ENCODE measurements at regions not wholly inside any gene's neighbourhood (a gene's known extent, or its start where the extent isn't known, plus 50 kb on each side); places are given as distances from the start of the nearest gene placed in this dataset.
A peak's percentile ranks its signal among the peaks of the same experiment; 100 is the strongest.
"Not testable (repeated sequence)": the region's sequence is repeated elsewhere in the genome, so short reads cannot be mapped to it uniquely, and the experiment has no call there.

DNA sequence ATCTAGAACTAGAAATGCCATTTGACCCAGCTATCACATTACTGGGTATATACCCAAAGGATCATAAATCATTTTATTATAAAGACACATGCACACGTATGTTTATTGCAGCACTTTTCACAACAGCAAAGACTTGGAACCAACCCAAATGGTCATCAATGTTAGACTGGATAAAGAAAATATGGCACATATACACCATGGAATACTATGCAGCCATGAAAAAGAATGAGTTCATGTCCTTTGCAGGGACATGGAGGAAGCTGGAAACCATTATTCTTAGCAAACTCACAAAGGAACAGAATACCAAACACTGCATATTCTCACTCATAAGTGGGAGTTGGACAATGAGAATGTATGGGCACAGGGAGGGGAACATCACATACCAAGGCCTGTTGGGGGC is 233.7 kb downstream of the RCHY1 start:
- H3K27me3 ChIP-seq (ENCODE audit: control insufficient read depth in 3 of 3, insufficient read depth in 3 of 3, low read length in 3 of 3); H3K27ac ChIP-seq (ENCODE audit: low read depth in 1 of 3, low read length in 2 of 3); DNase-seq; H3K4me3 ChIP-seq (ENCODE audit: low read depth in 1 of 3, low read length in 3 of 3); H3K9me3 ChIP-seq (ENCODE audit: control insufficient read depth in 2 of 2, insufficient read depth in 1 of 2, low read depth in 1 of 2, low read length in 1 of 2); H3K4me1 ChIP-seq (ENCODE audit: control insufficient read depth in 3 of 3, insufficient read depth in 2 of 3, low read depth in 1 of 3, low read length in 2 of 3); H3K36me3 ChIP-seq (ENCODE audit: control insufficient read depth in 3 of 3, insufficient read depth in 2 of 3, low read depth in 1 of 3, low read length in 3 of 3); FAIRE-seq: not testable (repeated sequence)
- 44 to 79% (median 64%) methylated on average over 1 of the region's 1 CpG for WGBS, 3 donors

DNA sequence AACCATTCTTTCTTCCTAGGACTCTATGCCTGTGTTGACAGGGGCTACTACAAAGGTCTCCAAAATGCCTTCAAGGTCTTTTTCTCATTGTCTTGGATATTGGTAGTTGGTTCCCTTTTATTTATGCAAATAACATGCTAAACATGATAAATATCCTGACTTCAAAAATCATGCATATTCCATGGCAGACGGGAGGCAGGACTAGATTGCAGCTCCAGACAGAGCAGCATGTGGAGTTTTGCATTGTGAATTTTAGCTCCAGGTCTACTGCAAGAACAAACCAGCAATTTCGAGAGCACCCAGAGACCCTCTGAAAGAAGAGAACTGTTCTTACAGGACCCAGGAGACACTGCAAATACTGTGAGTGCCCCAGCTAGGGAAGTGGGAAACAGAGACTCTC is 254.9 kb downstream of the RCHY1 start:
- H3K4me1 ChIP-seq (ENCODE audit: control insufficient read depth in 3 of 3, insufficient read depth in 2 of 3, low read depth in 1 of 3, low read length in 2 of 3), result no peaks in the 10 kb centered on the region
- H3K27me3 ChIP-seq (ENCODE audit: control insufficient read depth in 3 of 3, insufficient read depth in 3 of 3, low read length in 3 of 3), result no peaks in the 10 kb centered on the region
- no peak overlapping the region for H3K4me3 ChIP-seq (ENCODE audit: low read depth in 1 of 3, low read length in 3 of 3)
- DNase-seq, result no peak
- no peak for FAIRE-seq
- 70 to 76% (median 72%) methylated on average over 2 of the region's 2 CpGs for WGBS, 3 donors
- H3K27ac ChIP-seq (ENCODE audit: low read depth in 1 of 3, low read length in 2 of 3), result no peak overlapping the region
- H3K36me3 ChIP-seq (ENCODE audit: control insufficient read depth in 3 of 3, insufficient read depth in 2 of 3, low read depth in 1 of 3, low read length in 3 of 3), result no peaks in the 10 kb centered on the region
- no peaks in the 10 kb centered on the region for H3K9me3 ChIP-seq (ENCODE audit: control insufficient read depth in 2 of 2, insufficient read depth in 1 of 2, low read depth in 1 of 2, low read length in 1 of 2)

DNA sequence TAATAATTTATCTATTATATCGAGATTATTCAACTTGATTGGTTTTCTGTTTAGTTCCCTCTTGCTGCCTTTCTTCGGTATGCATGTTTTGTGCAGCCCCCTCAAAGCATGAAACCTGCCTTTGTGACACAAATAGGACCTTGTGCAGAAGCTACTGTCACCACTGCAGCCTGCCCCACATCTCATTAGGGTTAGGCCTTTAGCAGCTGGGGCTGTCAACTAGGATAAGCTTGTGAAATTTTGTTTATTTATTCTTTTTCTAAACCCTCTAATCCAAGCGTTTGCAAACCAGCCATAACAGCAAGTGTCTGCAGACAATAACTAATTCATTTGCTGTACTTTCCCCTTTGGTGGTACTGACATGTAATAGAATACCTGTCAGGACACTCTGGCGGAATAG is 258.9 kb downstream of the RCHY1 start:
- 71 to 75% (median 72%) methylated on average over 4 of the region's 4 CpGs for WGBS, 3 donors
- Histone ChIP-seq H3K4me3 (ENCODE audit: low read depth in 1 of 3, low read length in 3 of 3) (no peak overlapping the region), H3K36me3 (ENCODE audit: control insufficient read depth in 3 of 3, insufficient read depth in 2 of 3, low read depth in 1 of 3, low read length in 3 of 3) (no peaks in the 10 kb centered on the region), H3K9me3 (ENCODE audit: control insufficient read depth in 2 of 2, insufficient read depth in 1 of 2, low read depth in 1 of 2, low read length in 1 of 2) (no peaks in the 10 kb centered on the region), H3K27me3 (ENCODE audit: control insufficient read depth in 3 of 3, insufficient read depth in 3 of 3, low read length in 3 of 3) (no peaks in the 10 kb centered on the region), H3K4me1 (ENCODE audit: control insufficient read depth in 3 of 3, insufficient read depth in 2 of 3, low read depth in 1 of 3, low read length in 2 of 3) (no peaks in the 10 kb centered on the region), H3K27ac (ENCODE audit: low read depth in 1 of 3, low read length in 2 of 3) (no peak overlapping the region)
- DNase-seq (no peak), FAIRE-seq (no peak)

DNA sequence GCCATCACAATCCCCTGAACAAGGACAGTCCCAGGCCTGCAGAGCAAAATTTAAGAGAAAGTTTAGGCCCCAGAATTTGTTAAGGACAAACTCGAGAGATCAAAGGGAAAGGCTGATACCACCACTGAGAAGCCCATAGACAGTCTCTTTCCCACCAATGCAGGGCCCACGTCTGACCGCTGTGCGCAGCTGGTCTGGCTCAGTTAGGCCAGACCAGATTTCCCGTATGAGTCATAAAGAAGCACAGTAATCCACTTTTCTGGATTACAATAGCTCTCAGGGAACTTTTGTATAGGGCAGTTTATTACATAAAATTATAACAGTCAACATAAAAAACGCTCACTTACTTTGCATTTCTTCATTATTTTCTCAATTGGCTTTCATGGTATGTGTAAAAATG is 259.5 kb downstream of the RCHY1 start:
- no peaks in the 10 kb centered on the region for H3K36me3 ChIP-seq (ENCODE audit: control insufficient read depth in 3 of 3, insufficient read depth in 2 of 3, low read depth in 1 of 3, low read length in 3 of 3)
- no peak overlapping the region for H3K27ac ChIP-seq (ENCODE audit: low read depth in 1 of 3, low read length in 2 of 3)
- WGBS, 3 donors, result 77 to 84% (median 82%) methylated on average over 6 of the region's 6 CpGs
- no peak overlapping the region for H3K4me3 ChIP-seq (ENCODE audit: low read depth in 1 of 3, low read length in 3 of 3)
- no peaks in the 10 kb centered on the region for H3K9me3 ChIP-seq (ENCODE audit: control insufficient read depth in 2 of 2, insufficient read depth in 1 of 2, low read depth in 1 of 2, low read length in 1 of 2)
- FAIRE-seq (no peak), DNase-seq (no peak)
- no peaks in the 10 kb centered on the region for H3K4me1 ChIP-seq (ENCODE audit: control insufficient read depth in 3 of 3, insufficient read depth in 2 of 3, low read depth in 1 of 3, low read length in 2 of 3)
- H3K27me3 ChIP-seq (ENCODE audit: control insufficient read depth in 3 of 3, insufficient read depth in 3 of 3, low read length in 3 of 3), result no peaks in the 10 kb centered on the region

DNA sequence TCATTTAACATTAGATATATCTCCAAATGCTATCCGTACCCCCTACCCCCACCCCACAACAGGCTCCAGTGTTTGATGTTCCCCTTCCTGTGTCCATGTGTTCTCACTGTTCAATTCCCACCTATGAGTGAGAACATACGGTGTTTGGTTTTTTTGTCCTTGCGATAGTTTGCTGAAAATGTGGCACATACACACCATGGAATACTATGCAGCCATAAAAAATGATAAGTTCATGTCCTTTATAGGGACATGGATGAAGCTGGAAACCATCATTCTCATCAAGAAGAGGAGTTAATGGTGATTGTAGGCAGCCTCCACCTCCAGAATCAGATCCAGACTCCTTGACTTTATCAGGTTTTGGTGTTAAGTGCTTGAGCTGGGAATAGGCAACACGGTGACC is 261.1 kb downstream of the RCHY1 start:
- not testable (repeated sequence) for H3K36me3 ChIP-seq (ENCODE audit: control insufficient read depth in 3 of 3, insufficient read depth in 2 of 3, low read depth in 1 of 3, low read length in 3 of 3); H3K4me3 ChIP-seq (ENCODE audit: low read depth in 1 of 3, low read length in 3 of 3); H3K4me1 ChIP-seq (ENCODE audit: control insufficient read depth in 3 of 3, insufficient read depth in 2 of 3, low read depth in 1 of 3, low read length in 2 of 3); H3K27me3 ChIP-seq (ENCODE audit: control insufficient read depth in 3 of 3, insufficient read depth in 3 of 3, low read length in 3 of 3); H3K27ac ChIP-seq (ENCODE audit: low read depth in 1 of 3, low read length in 2 of 3); FAIRE-seq; DNase-seq; H3K9me3 ChIP-seq (ENCODE audit: control insufficient read depth in 2 of 2, insufficient read depth in 1 of 2, low read depth in 1 of 2, low read length in 1 of 2)
- WGBS, 3 donors, result 67 to 71% (median 69%) methylated on average over 4 of the region's 4 CpGs

GRCh38 chr4:75251547-75251946 is 262.7 kb downstream of the RCHY1 start:
- Histone ChIP-seq H3K4me3 (ENCODE audit: low read depth in 1 of 3, low read length in 3 of 3) (no peak overlapping the region), H3K9me3 (ENCODE audit: control insufficient read depth in 2 of 2, insufficient read depth in 1 of 2, low read depth in 1 of 2, low read length in 1 of 2) (no peaks in the 10 kb centered on the region), H3K27ac (ENCODE audit: low read depth in 1 of 3, low read length in 2 of 3) (no peak overlapping the region), H3K4me1 (ENCODE audit: control insufficient read depth in 3 of 3, insufficient read depth in 2 of 3, low read depth in 1 of 3, low read length in 2 of 3) (peaks cover 0 to 7% (median 0%) of the 10 kb centered on the region in 3 donors), H3K36me3 (ENCODE audit: control insufficient read depth in 3 of 3, insufficient read depth in 2 of 3, low read depth in 1 of 3, low read length in 3 of 3) (no peaks in the 10 kb centered on the region), H3K27me3 (ENCODE audit: control insufficient read depth in 3 of 3, insufficient read depth in 3 of 3, low read length in 3 of 3) (no peaks in the 10 kb centered on the region)
- WGBS, 3 donors, result 74 to 80% (median 74%) methylated on average over 3 of the region's 3 CpGs
- FAIRE-seq (no peak), DNase-seq (no peak)

GRCh38 chr4:75249739-75250138 is 264.5 kb downstream of the RCHY1 start:
- DNase-seq, result no peak
- peaks cover 0 to 7% (median 0%) of the 10 kb centered on the region in 3 donors for H3K4me1 ChIP-seq (ENCODE audit: control insufficient read depth in 3 of 3, insufficient read depth in 2 of 3, low read depth in 1 of 3, low read length in 2 of 3)

GRCh38 chr4:75248770-75249407 is 265.3 kb downstream of the RCHY1 start:
- no peak overlapping the region for H3K27ac ChIP-seq (ENCODE audit: low read depth in 1 of 3, low read length in 2 of 3)
- 13 to 41% (median 30%) methylated on average over 2 of the region's 2 CpGs for WGBS, 3 donors
- peak; percentile 27 to 59 for DNase-seq
- H3K4me1 ChIP-seq (ENCODE audit: control insufficient read depth in 3 of 3, insufficient read depth in 2 of 3, low read depth in 1 of 3, low read length in 2 of 3), result peaks cover 0 to 7% (median 0%) of the 10 kb centered on the region in 3 donors
- H3K36me3 ChIP-seq (ENCODE audit: control insufficient read depth in 3 of 3, insufficient read depth in 2 of 3, low read depth in 1 of 3, low read length in 3 of 3), result no peaks in the 10 kb centered on the region
- FAIRE-seq, result no peak
- no peak overlapping the region for H3K4me3 ChIP-seq (ENCODE audit: low read depth in 1 of 3, low read length in 3 of 3)
- H3K27me3 ChIP-seq (ENCODE audit: control insufficient read depth in 3 of 3, insufficient read depth in 3 of 3, low read length in 3 of 3), result no peaks in the 10 kb centered on the region
- no peaks in the 10 kb centered on the region for H3K9me3 ChIP-seq (ENCODE audit: control insufficient read depth in 2 of 2, insufficient read depth in 1 of 2, low read depth in 1 of 2, low read length in 1 of 2)

More at GRCh38 chr4:75249739-75250138, 264.5 kb downstream of the RCHY1 start:
- WGBS, 3 donors, result 60 to 77% (median 67%) methylated on average over 2 of the region's 2 CpGs
- Histone ChIP-seq H3K27me3 (ENCODE audit: control insufficient read depth in 3 of 3, insufficient read depth in 3 of 3, low read length in 3 of 3) (no peaks in the 10 kb centered on the region), H3K9me3 (ENCODE audit: control insufficient read depth in 2 of 2, insufficient read depth in 1 of 2, low read depth in 1 of 2, low read length in 1 of 2) (no peaks in the 10 kb centered on the region), H3K36me3 (ENCODE audit: control insufficient read depth in 3 of 3, insufficient read depth in 2 of 3, low read depth in 1 of 3, low read length in 3 of 3) (no peaks in the 10 kb centered on the region), H3K4me3 (ENCODE audit: low read depth in 1 of 3, low read length in 3 of 3) (no peak overlapping the region), H3K27ac (ENCODE audit: low read depth in 1 of 3, low read length in 2 of 3) (no peak overlapping the region)
- no peak for FAIRE-seq

GRCh38 chr4:75244325-75244724 is 269.9 kb downstream of the RCHY1 start:
- FAIRE-seq (no peak), DNase-seq (no peak)
- Histone ChIP-seq H3K27ac (ENCODE audit: low read depth in 1 of 3, low read length in 2 of 3) (no peak overlapping the region), H3K9me3 (ENCODE audit: control insufficient read depth in 2 of 2, insufficient read depth in 1 of 2, low read depth in 1 of 2, low read length in 1 of 2) (no peaks in the 10 kb centered on the region), H3K4me1 (ENCODE audit: control insufficient read depth in 3 of 3, insufficient read depth in 2 of 3, low read depth in 1 of 3, low read length in 2 of 3) (peaks cover 0 to 6% (median 0%) of the 10 kb centered on the region in 3 donors), H3K27me3 (ENCODE audit: control insufficient read depth in 3 of 3, insufficient read depth in 3 of 3, low read length in 3 of 3) (no peaks in the 10 kb centered on the region), H3K36me3 (ENCODE audit: control insufficient read depth in 3 of 3, insufficient read depth in 2 of 3, low read depth in 1 of 3, low read length in 3 of 3) (no peaks in the 10 kb centered on the region), H3K4me3 (ENCODE audit: low read depth in 1 of 3, low read length in 3 of 3) (no peak overlapping the region)
- WGBS, 3 donors, result 32 to 69% (median 50%) methylated on average over 6 of the region's 6 CpGs
